K562 (cell line): ENCODE measurements at regions not wholly inside any gene's neighbourhood (a gene's known extent, or its start where the extent isn't known, plus 50 kb on each side); places are given as distances from the start of the nearest gene placed in this dataset.

Experiments used
- ATAC-seq: fragments of 200-7000 bp; cut with Tn5 transposase; 3 replicates; pipeline ENCODE4 v1.9.1; 2020; ENCODE audit warnings: moderate library complexity
- BruUV-seq: library from RNA; stranded (reverse); fragments of 400-500 nt; replicated peaks from 2 replicates; lab custom pipeline; 2021; lab: Mats Ljungman, UMichigan
- CTCF ChIA-PET: fragments of 300-600 bp; formaldehyde crosslinking; extraction: SDS; loops from one replicate; lab custom pipeline; 2021; ENCODE audit warnings: low intra/inter-chr PET ratio; lab: Yijun Ruan, JAX
- POLR2A ChIA-PET: fragments of 300-600, 350-650 bp; sonication (Branson Sonifier 250); formaldehyde crosslinking; extraction: SDS; loops from one replicate; lab custom pipeline; 2021; ENCODE audit warnings: antibody characterized with exemption, inconsistent platforms; lab: Yijun Ruan, JAX
- DNase-seq, 4 experiments: peaks; one replicate each; pipeline versions ENCODE4 v3.0.0 to v3.0.0-alpha.2; 2011 to 2018; ENCODE audit warnings: low spot score in 3 of 4, mixed read lengths in 3 of 4; ENCODE audit errors: extremely low read depth in 1 of 4
- FAIRE-seq: peaks from 2 replicates; lab custom pipeline; 2011; peaks lifted over from hg19 to GRCh38; lab: Jason Lieb, UNC
- H2AFZ ChIP-seq: 2 replicates; pipeline ENCODE4 v1.6.0; 2011; ENCODE audit warnings: low read depth, low read length, control low read depth, inconsistent platforms
- H3K27ac ChIP-seq: fragments of 200-600 bp; 3 replicates; pipeline ENCODE4 v1.8.0; 2011; ENCODE audit warnings: low read depth, mild to moderate bottlenecking, control low read depth, inconsistent platforms, low read length, moderate library complexity, mixed read lengths; ENCODE audit errors: extremely low read depth
- H3K27me3 ChIP-seq, 2 experiments: fragments of 300-600 bp in 1 of 2; 2 replicates in 1 of 2; 3 replicates in 1 of 2; pipeline versions ENCODE4 v1.6.0 to v1.8.0; 2011; ENCODE audit warnings: inconsistent platforms in 2 of 2, low read length in 2 of 2, mild to moderate bottlenecking in 1 of 2, mixed read lengths in 1 of 2, moderate library complexity in 1 of 2; ENCODE audit not compliant: control insufficient read depth in 2 of 2, insufficient read depth in 2 of 2
- H3K36me3 ChIP-seq: fragments of 300-600 bp; 3 replicates; pipeline ENCODE4 v1.8.0; 2011; ENCODE audit warnings: mild to moderate bottlenecking, low read length, inconsistent platforms; ENCODE audit not compliant: control insufficient read depth, insufficient read depth
- H3K4me1 ChIP-seq, 2 experiments: fragments of 200-600 bp in 1 of 2; replicated peaks in 1 of 2; 2 replicates in 1 of 2; 3 replicates in 1 of 2; pipeline versions ENCODE4 v1.5.1 to v1.8.0; 2011; ENCODE audit warnings: inconsistent platforms in 2 of 2, low read length in 2 of 2, mild to moderate bottlenecking in 1 of 2, mixed read lengths in 1 of 2, moderate library complexity in 1 of 2; ENCODE audit not compliant: control insufficient read depth in 2 of 2, insufficient read depth in 2 of 2
- H3K4me2 ChIP-seq: 2 replicates; pipeline ENCODE4 v1.6.1; 2011; ENCODE audit warnings: low read length, control low read depth, inconsistent platforms, mixed read lengths; ENCODE audit not compliant: insufficient read depth
- H3K4me3 ChIP-seq: fragments of 200-600 bp; sonication (generic), shearing (Covaris generic); 2 replicates; pipeline ENCODE4 v1.5.1; 2016; ENCODE audit warnings: control low read depth, inconsistent platforms
- H3K79me2 ChIP-seq: fragments of 200-600 bp; 3 replicates; pipeline ENCODE4 v1.8.0; 2011; ENCODE audit warnings: low read length, inconsistent platforms; ENCODE audit not compliant: control insufficient read depth, insufficient read depth
- H3K9ac ChIP-seq, 2 experiments: 2 replicates each; pipeline versions ENCODE4 v1.6.0 to v1.6.1; 2011; ENCODE audit warnings: low read depth in 2 of 2, low read length in 2 of 2, control low read depth in 1 of 2, inconsistent platforms in 1 of 2, mild to moderate bottlenecking in 1 of 2, mixed read lengths in 1 of 2; ENCODE audit not compliant: insufficient read depth in 1 of 2
- H3K9me1 ChIP-seq: one replicate; pipeline ENCODE4 v1.6.0; 2011; ENCODE audit warnings: inconsistent platforms, mild to moderate bottlenecking, low read length, moderate library complexity; ENCODE audit not compliant: control insufficient read depth, insufficient read depth
- H3K9me3 ChIP-seq: replicated peaks from 2 replicates; pipeline ENCODE4 v1.5.1; 2011; ENCODE audit warnings: low read depth, low read length, inconsistent platforms; ENCODE audit not compliant: control insufficient read depth, insufficient read depth
- H4K20me1 ChIP-seq: replicated peaks from 2 replicates; pipeline ENCODE4 v1.6.1; 2011; ENCODE audit warnings: low read length, inconsistent platforms, mixed read lengths; ENCODE audit not compliant: control insufficient read depth, insufficient read depth
- GTF2B ChIP-seq: IDR thresholded peaks from 2 replicates; pipeline ENCODE4 v1.6.1; 2011; ENCODE audit not compliant: insufficient read length; ENCODE audit errors: extremely low read depth
- NELFE ChIP-seq: IDR thresholded peaks from 2 replicates; pipeline ENCODE4 v1.6.1; 2011; ENCODE audit warnings: mild to moderate bottlenecking; ENCODE audit not compliant: insufficient read depth, insufficient read length
- PBX2 ChIP-seq, 2 experiments: IDR thresholded peaks in 1 of 2; conservative IDR thresholded peaks in 1 of 2; 2 replicates each; pipeline ENCODE4 v1.6.1; 2016; ENCODE audit warnings: low read depth in 2 of 2, mild to moderate bottlenecking in 1 of 2, missing compliant biosample characterization in 1 of 2, missing genetic modification characterization in 1 of 2, moderate library complexity in 1 of 2
- RBM39 ChIP-seq: fragments of 200-400 bp; formaldehyde crosslinking; optimal IDR thresholded peaks from 2 replicates; pipeline ENCODE3; 2018; ENCODE audit warnings: low read depth, low read length
- TCF7 ChIP-seq: sonication (generic); IDR thresholded peaks from 2 replicates; pipeline ENCODE4 v1.6.1; 2016; ENCODE audit warnings: antibody characterized with exemption, borderline replicate concordance
- ZBTB33 ChIP-seq: sonication (generic); formaldehyde crosslinking; IDR thresholded peaks from 2 replicates; pipeline ENCODE4 v1.8.1; 2023; ENCODE audit warnings: mild to moderate bottlenecking, missing genetic modification reagents
- ZNF354B ChIP-seq: fragments of 250-450 bp; sonication (Bioruptor Pico); IDR thresholded peaks from 2 replicates; pipeline ENCODE4 v1.4.0; 2020
- WGBS: fragments of 100-300 bp; shearing (Covaris generic); methylation state at CpG from one replicate; pipeline ENCODE4 v1.1.6; 2016; ENCODE audit warnings: low coverage, mixed read lengths; ENCODE audit not compliant: insufficient coverage; ENCODE audit errors: missing lambda C conversion rate; 5-methylcytosine and 5-hydroxymethylcytosine counted together
- in situ Hi-C: fragments of 300-500 bp; cut with MboI; formaldehyde crosslinking; loops from 4 replicates; pipeline ENCODE4 v1.15.0; 2018; ENCODE audit warnings: inconsistent platforms, mixed read lengths
- intact Hi-C: fragments of 100-400 bp; cut with micrococcal nuclease; formaldehyde crosslinking; loops from 2 replicates; pipeline ENCODE4 v1.14.2; 2022

GRCh38 chr9:84394036-84394435, 53.5 kb upstream of the SLC28A3 start:
- ATAC-seq (no peak), DNase-seq (no peak), FAIRE-seq (no peak)
- TF ChIP-seq PBX2 (CRISPR knock-in tag; IDR thresholded peaks at IDR 0.05; ENCODE audit: low read depth) (no peak), PBX2 (tag; conservative IDR thresholded peaks at IDR 0.05; ENCODE audit: low read depth) (no peak), GTF2B (no peak), ZNF354B (CRISPR knock-in tag) (no peak), ZBTB33 (no peak), NELFE (no peak), TCF7 (no peak), RBM39 (no peak)
- in situ Hi-C loops (loop anchor here (25.0 kb wide), 1 partner anchor 1393 kb away; no protein-coding TSS in a partner anchor), intact Hi-C loops (loop anchor here (10.0 kb wide), 1 partner anchor 1031 kb away; no protein-coding TSS in a partner anchor)
- Histone ChIP-seq H4K20me1 (no peaks in the 10 kb centered on the region), H3K4me2 (no peak overlapping the region), H3K9me1 (no peaks in the 10 kb centered on the region), H3K9me3 (no peaks in the 10 kb centered on the region), H3K36me3 (no peaks in the 10 kb centered on the region), H3K27ac (no peak overlapping the region), H3K27me3 (no peaks in the 10 kb centered on the region), H3K4me1 (no peaks in the 10 kb centered on the region), H3K79me2 (no peaks in the 10 kb centered on the region), H3K9ac (no peak overlapping the region), H3K4me3 (no peak overlapping the region), H2AFZ (no peak overlapping the region)
- BruUV-seq = no TSS peak
- ChIA-PET CTCF (no interaction called here), POLR2A (interaction anchor here (0.7 kb wide), 1 partner anchor 28 kb away, joined by 3 read pairs; no protein-coding TSS in a partner anchor)
- WGBS = 0% methylated on average over 3 of the region's 3 CpGs
